HG03097 (cell line): ENCODE measurements at regions not wholly inside any gene's neighbourhood (a gene's known extent, or its start where the extent isn't known, plus 50 kb on each side); places are given as distances from the start of the nearest gene placed in this dataset.

Source experiments
- ATAC-seq: cut with Tn5 transposase; IDR thresholded peaks from one replicate; pipeline ENCODE4 v1.9.1; 2021; ENCODE audit not compliant: unreplicated experiment, low FRiP score

DNA sequence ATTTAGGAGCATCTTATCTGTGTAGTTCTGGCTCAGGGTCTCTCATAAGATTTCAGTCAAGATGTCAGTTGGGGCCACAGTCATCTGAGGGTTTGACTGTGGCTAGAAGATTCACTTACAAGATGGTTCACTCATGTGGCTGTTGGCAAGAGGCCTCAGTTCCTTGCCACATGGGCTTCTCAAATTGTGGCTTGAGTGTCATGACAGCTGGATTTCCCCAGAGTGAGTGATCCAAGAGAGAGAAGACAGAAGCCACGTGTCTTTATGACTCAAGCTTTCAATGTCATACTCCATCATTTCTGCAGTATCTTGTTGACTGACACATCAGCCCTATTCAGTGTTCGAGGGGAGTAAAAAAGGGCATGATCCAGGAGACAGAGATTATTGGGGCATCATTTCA lies 131.3 kb upstream of the AP1S2 start:
- no peak for ATAC-seq

DNA sequence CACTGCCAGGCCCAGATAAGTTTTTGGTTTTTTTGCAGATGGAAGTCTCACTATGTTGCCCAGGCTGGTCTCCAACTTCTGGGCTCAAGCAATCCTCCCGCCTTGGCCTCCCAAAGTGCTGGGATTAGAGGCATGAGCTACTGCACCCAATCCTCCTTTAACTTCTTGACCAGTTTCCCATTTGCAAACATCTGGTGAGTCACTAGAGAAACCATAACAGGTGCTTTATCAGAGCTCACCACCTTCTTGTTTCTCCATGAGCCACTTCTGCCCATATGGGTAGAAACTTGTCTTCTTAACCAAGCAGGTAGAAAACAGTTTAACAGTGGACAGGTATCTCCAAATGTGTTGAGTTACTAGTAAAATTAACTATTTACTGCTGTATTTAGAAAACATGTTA lies 128.4 kb upstream of the AP1S2 start:
- ATAC-seq, result no peak

DNA sequence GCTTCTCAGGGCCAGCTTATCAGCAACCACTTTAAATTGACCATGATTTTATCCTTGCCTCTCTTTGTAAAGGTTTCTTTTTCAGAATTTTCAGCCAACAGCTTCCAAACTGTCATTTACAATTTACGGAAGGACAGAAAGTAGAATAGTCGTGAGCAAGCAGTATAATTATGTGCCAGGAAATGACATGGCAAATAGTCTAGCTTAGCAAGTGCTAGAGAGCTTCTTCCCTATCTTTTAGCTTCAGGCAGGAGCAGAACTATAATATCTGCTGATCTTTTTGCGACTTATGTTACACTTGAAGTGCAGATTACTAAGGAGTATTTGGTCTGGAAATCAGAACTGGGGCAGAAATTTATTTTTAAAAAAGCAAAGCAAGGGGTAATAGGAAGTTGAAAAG lies 123.0 kb upstream of the AP1S2 start:
- ATAC-seq, result no peak

DNA sequence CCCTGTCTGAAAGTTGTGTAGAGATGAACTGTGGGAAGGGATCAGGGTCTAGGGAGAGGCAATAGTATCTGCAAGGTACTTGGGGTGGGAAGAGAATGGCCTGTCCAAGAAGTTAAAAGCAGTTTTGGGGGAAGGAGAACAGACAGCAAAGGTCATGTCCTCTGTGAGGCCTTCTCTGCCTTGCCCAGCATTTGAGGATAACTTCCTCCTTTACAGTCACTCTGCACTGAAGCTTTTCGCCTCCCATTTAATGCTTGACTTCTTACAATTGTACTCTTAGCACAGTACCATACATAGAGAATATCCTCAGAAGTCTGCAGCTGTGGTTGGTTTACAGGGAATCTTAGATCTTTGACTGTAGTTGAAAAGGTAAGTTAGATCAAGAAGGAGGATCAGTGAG lies 121.8 kb upstream of the AP1S2 start:
- ATAC-seq, result no peak

DNA sequence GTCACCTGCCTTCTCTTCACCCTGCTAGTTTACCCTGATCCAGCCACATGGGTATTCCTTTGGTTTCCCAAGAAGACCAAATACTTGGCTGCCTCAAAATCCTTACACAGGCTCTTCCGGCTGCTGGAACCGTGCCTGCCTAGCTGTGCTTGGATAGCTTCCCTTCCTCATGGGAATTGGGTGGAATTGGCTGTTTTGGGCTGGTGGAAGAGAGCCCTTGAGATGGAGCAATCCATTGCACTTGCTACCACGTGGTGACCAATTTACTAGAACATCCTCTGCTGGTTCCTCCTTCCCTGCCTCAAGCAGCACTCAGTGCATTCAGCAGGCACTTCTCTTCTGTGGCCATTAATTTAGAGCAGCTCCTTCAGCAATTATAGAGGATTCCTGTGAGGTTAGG lies 119.3 kb upstream of the AP1S2 start:
- no peak for ATAC-seq

DNA sequence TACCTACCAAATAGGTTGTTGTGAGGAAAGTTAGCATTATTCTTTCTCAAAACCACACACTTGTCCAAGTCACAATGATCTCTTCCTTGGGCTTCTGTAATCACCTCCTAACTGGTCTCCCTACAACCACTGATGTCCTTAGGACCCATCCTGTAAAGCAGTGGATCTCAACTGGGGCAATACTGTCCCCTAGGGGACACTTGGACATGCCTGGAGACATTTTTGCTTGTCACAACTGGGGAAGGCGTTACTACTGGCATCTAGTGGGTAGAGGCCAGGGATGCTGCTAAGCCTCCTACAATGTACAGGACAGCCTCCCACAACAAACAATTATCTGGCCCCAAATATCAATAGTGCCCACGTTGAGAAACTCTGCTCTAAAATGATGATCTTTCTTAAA lies 118.7 kb upstream of the AP1S2 start:
- ATAC-seq, result no peak

DNA sequence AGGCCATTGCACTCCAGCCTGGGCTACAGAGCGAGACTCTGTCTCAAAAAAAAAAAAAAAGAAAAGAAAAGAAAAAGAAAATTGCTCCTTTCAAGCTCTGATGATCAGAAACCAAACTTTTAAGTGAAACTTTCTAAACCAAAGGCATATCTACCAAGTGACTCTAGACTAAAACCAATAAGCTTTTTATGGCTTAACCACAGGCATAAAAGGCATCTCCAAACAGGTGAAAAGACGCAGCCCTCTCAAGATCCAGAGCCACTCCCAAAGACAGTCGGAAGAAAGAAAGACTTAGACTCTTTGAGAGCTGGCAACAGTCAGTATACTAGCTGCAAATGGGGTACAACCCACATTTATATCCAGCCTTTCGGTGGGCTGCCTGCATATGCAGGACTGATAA lies 117.1 kb upstream of the AP1S2 start:
- ATAC-seq, result no peak

DNA sequence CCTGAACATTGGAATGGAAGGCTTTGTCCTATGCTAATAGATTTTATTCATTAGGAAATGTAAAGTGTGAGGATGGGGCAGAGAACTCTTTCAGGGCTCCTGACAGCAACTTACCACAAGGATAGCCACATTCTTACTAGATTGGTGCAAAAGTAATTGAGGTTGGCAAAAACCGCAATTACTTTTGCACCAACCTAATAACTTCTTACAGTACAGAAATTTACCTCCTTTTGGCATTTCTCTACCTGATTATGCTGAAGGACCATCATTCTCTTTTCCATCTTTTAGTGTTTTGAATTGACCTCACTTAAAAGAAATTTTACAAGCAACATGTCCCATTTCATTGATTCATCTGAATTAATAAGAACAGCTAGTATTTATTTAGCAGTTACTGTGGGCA lies 109.2 kb upstream of the AP1S2 start:
- no peak for ATAC-seq

DNA sequence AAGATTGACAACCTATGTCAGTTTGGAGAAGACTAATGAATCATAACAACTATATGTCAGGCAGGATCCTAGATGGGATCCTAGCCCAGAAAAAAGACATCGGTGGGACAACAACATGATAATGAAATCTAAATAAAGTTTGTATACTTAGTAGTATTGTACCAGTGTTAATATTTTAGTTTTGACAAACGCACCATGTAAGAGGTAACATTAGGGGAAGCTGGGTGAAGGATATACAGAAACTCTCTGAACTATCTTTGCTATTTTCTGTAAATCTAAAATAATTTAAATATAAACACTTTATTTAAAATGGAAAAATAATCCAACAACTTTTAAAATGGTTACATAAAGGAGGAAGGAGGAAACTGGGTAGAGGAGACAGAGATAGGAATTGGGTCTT lies 105.6 kb upstream of the AP1S2 start:
- no peak for ATAC-seq

DNA sequence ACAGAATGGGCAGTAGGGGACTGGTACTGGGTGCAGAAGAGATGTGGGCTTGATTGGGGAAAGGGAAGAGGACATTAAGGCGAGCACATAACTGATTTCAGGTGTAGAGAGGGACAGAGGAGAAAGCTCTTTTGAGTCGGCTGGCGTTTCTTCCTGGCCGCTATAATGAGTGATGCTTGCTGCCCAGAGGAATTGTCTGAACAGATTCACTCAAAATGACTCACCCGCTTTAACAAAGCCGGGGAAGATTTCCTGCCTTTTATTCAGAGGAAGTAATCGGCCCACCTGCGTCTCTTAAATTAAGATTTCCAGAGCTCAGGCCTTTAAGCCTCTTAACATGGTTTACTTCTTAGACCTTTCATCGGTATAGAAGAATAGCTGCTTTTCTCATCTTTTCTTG lies 102.1 kb upstream of the AP1S2 start:
- ATAC-seq, result no peak

DNA sequence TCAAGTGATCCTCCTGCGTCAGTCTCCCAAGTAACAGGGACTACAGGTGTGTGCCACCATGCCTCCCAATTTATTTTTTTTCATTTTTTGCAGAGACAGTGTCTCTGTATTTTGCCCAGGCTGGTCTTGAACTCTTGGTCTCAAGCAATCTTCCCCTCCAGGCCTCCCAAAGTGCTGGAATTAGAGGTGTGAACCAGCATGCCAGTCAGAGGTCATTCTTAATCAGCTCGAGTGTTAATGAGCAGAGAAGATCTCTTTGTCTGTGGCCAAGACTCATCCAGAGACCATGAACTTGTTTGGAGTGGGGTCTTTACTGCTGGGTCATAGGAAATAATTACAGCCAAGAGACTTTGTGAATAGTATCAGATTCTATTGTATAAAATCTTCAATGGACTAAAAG lies 99.2 kb upstream of the AP1S2 start:
- ATAC-seq, result no peak

DNA sequence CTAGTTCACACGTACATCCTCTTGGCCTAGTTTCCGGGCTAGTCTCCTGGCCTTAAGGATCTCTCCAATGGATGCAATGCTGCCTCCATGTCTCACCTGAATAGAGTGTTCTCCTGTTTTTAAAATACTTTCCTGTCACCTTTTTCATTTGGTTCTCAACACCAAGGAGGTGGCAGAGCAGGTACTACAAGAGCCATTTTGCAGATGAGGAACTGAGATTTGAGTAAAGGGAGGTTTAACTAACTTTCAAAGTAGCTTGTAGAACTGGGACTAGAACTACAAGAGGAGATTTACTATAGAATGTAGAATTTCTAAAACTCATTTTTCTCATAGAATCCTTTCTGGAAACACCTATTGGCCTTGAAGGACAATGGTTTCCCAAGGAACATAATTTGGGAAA lies 97.6 kb upstream of the AP1S2 start:
- ATAC-seq, result no peak

DNA sequence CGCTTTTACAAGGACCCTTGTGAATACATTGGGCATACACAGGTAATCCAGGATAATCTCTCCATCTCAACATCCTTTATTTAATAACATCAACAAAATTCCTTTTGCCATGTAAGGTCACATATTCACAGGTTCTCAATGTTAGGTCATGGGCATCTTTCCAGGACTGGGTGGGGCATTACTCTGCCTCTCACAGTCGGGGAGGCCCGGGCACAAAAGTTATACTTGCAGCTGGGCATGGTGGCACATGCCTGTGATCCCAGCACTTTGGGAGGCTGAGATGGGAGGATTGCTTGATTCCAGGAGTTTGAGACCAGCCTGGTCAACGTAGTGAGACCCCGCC lies 93.7 kb upstream of the AP1S2 start:
- no peak for ATAC-seq

DNA sequence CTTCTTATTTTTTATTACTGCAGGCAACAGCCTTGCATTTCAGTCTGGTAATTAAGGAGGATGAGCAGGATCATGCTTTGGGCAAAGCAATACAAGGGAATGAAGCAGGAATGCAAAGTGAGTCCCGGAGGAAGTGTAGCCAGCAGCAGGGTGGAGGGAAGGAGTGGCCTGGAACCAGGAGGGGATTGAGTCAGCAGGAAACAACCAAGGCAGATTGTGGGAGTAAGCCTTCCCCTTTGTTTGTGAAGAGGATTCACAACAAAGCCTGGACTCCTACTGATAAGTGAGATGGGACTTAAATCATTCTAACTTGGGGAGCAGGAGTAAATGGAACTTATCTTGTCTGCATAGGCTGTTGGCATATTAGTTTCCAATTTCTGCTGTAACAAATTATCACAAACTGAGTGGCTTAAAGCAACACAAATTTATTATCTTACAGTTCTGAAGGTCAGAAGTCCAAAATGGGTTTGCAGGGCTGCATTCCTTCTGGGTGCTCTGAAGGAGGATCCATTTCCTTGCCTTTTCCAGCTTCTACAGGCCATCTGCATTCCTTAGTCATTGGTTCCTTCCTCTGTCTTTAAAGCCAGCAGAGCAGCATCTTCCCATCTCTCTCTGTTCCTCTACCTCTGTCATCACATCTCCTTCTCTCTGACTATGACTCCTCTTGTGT lies 93.2 kb upstream of the AP1S2 start:
- ATAC-seq, result no peak

DNA sequence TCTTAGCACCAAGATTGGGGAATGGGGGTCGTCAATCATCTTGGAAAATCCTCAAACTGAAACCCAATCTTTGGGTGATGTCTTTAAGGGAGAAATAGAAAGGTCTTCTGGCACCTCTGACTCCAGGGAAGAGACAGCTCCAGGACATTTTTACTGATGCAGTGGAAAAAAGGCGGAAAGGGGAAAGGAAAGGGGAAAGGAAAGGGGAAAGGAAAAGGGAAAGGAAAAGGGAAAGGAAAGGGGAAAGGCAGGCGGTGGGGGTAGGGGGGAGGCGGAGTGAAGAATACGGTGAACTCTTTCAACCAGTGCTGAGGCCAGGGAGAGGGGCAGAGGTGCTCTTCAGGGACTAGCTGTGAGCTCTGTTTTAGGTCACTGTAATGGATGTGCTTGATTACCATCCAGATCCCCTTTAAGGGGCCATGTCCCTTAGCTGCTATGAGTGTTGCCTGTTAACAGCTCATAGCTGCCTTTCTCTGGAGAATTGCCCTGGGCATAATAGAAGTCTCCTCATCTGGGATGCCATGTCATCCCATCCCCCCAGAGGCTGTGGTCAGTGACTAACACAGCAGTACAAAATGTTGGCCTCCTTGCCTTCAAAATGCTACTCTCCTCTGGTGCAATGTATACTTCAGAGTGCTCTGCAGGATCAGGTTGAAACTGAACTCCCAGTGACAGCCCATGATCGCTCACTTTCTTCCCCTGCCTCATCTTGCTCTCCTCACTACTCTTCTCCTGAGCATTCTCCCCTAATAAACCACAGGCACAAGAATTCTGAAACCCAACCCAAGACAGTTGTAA lies 92.4 kb upstream of the AP1S2 start:
- no peak for ATAC-seq

DNA sequence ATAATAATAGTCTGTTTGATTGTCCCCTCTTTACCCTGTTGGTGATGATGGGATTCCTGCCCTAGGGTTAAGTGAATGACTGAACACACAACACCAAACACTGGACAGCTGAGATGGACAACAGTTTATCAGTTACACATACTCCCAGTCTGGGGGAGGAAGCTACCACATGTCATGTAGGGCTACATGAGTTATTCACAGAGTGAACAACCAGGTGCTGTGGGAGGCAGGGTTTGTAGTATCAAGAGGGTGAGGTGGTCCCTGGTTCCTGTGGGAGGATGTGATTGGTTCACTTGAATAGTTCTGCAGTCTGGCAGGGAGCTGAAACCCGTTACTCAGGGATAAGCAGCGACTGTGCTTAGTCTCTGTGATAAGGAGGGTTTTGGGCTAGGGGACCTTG lies 88.8 kb upstream of the AP1S2 start:
- ATAC-seq, result no peak

DNA sequence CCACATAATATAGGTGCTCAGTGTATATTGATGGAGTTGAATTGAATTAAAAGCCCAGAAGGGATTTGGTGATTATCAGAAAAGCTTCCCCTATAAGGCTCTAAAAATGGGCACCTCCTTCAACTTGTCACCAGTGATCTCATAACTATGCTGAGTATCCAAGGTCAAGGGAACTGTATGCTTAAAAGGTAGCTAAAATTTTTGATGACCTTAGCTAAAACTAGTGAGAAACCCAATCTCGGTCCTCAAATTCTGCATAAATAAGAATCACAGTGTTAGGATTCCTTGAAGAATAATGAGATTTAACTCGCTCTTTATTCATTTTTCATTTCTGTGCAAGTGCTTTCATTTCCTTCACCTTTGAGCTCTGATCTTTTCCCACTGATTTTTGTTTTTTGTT lies 87.7 kb upstream of the AP1S2 start:
- no peak for ATAC-seq

DNA sequence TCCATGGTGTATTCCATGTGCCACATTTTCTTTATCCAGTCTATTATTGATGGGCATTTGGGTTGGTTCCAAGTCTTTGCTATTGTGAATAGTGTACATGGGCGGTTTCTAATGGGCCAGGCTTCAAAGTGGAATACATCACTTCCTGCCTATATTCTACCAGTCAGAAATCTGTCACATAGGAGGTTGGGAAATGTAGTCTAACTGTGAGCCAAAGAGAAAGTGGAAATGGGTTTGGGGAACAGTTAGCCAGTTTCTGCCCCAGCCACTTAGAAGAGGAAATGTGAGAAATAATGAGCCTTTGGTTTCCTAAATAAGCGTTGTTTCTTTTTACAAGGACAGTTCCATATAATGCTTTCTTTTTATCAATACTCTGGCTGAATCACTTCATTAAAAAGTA lies 85.1 kb upstream of the AP1S2 start:
- no peak for ATAC-seq

DNA sequence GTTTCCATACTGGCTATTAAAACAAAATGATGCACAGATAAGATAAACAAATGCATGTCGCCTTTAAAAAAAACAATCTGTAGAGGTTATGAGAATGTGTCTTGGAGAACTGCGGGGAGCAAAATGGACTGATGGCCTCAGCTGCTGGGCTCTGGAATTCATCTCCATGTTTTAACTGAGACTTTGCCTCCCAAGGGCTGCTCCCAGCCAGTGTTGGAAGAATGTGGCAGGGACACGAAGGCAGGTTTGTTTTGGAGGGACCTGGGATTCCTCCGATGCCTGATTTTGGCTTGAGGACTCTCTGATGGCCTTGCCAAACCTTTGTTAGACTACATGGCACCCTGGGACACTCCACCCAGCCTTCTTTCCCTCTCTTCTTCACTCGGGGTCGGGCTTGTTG lies 83.5 kb upstream of the AP1S2 start:
- ATAC-seq, result no peak

DNA sequence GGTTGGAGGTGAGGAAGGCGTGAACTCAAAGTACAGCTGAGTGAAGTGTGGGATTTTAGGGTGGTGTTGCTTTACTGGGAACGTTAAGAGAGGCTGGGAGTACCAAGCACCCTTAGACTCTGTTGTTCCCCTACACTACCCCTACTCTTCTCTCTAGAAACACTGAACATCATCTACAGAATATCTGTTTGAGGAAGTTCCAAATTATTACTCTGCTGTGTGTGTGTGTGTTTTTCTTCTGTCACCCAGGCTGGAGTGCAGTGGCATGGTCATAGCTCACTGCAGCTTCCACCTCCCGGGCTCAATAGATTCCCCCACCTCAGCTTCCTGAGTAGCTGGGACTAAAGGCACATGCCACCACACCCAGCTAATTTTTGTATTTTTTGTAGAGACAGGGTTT lies 76.7 kb upstream of the AP1S2 start:
- no peak for ATAC-seq

DNA sequence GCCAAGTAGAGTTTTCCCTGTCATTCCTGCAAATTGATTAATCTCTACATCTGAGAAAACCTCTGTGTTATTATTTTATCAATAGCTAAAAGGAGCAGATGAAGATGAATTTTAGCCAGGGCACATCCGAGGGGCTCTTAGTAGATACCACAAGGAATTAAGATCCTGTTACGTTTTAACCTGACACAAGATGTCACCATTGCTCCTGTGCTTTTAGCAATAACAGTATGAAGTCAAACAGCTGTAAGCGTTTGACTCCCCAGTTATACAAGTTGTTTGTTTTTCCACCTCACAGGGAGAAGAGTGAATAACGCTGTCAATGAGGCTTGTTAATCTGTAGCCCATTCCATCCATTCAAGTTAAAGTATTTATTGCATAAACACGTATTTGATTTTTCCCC lies 76.0 kb upstream of the AP1S2 start:
- ATAC-seq, result no peak

DNA sequence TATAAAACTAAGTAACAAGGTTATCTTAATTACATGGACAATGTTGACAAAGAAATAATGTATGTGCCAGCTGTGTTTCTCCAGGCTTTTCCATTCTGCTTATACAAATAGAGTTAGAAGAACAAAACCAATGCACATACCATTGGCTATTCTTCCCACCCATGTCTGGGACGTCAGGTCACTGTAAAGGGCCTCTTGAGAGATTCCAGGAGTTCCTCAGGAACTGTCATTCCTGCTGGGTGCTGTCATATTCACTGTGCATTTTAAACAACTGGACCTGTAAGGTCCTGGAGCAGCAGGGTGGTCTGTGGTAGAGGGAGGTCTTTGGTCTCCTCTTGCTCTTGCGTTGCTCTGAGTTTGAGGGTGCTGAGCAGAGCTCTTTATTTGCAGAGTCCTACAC lies 74.6 kb upstream of the AP1S2 start:
- ATAC-seq, result no peak

DNA sequence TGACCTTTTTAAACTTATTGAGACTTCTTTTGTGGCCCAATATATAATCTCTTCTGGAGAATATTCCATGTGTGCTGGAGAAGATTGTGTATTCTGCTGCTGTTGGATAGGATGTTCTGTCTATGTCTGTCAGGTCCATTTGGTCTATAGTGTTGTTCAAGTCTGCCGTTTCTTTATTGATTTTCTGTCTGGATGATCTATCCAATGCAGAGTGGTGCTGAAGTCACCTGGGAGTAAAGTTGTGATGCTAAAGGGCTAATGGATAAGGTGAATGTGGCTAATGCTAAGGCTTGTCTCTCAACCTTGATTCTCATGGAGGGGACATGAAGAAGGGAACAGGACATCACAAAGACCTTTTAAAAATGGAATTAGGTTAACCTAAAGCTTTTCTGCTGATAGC lies 72.0 kb upstream of the AP1S2 start:
- ATAC-seq, result no peak
